GM11168 (cell line): ENCODE measurements at regions not wholly inside any gene's neighbourhood (a gene's known extent, or its start where the extent isn't known, plus 50 kb on each side); places are given as distances from the start of the nearest gene placed in this dataset.
"Not testable (repeated sequence)": the region's sequence is repeated elsewhere in the genome, so short reads cannot be mapped to it uniquely, and the experiment has no call there.

Source experiments
- in situ Hi-C: fragments of 300-500 bp; cut with MboI; formaldehyde crosslinking; loops from one replicate; pipeline ENCODE4 v1.12.0; 2022; ENCODE audit warnings: low sequenced_read_pairs; ENCODE audit not compliant: unreplicated experiment

- in situ Hi-C loops = no loop called here
Observed at GRCh38 chrY:19541475-19542306, 202.8 kb downstream of the KDM5D start.

- in situ Hi-C loops = not testable (repeated sequence)
Observed at GRCh38 chrY:19535697-19536096, 208.8 kb downstream of the KDM5D start.

GRCh38 chrY:19521976-19522375 is 222.6 kb downstream of the KDM5D start:
- in situ Hi-C loops = loop anchor here (5.0 kb wide), 1 partner anchor 80 kb away; no protein-coding TSS in a partner anchor

- in situ Hi-C loops = no loop called here
Observed at GRCh38 chrY:19503092-19503449, 241.5 kb downstream of the KDM5D start.

- in situ Hi-C loops = no loop called here
Observed at GRCh38 chrY:19502169-19503091, 242.1 kb downstream of the KDM5D start.

GRCh38 chrY:19498556-19498955 is 246.0 kb downstream of the KDM5D start:
- in situ Hi-C loops = loop anchor here (25.0 kb wide), 1 partner anchor 289 kb away; no protein-coding TSS in a partner anchor

- in situ Hi-C loops = loop anchor here (25.0 kb wide), 1 partner anchor 300 kb away; no protein-coding TSS in a partner anchor
Observed at GRCh38 chrY:19487494-19487893, 257.0 kb downstream of the KDM5D start.

GRCh38 chrY:19484997-19485396 is 259.5 kb downstream of the KDM5D start:
- in situ Hi-C loops = loop anchor here (25.0 kb wide), 1 partner anchor 302 kb away; no protein-coding TSS in a partner anchor

- in situ Hi-C loops = loop anchor here (25.0 kb wide), 1 partner anchor 308 kb away; no protein-coding TSS in a partner anchor
Observed at GRCh38 chrY:19479141-19479540, 265.4 kb downstream of the KDM5D start.

- in situ Hi-C loops = loop anchor here (25.0 kb wide), 1 partner anchor 309 kb away; no protein-coding TSS in a partner anchor
Observed at GRCh38 chrY:19477959-19478358, 266.6 kb downstream of the KDM5D start.

- in situ Hi-C loops = no loop called here
Observed at GRCh38 chrY:19465809-19466208, 278.7 kb downstream of the KDM5D start.

- in situ Hi-C loops = no loop called here
Observed at GRCh38 chrY:19456855-19457448, 287.6 kb downstream of the KDM5D start.

- in situ Hi-C loops = loop anchor here (10.0 kb wide), 1 partner anchor 372 kb away; no protein-coding TSS in a partner anchor
Observed at GRCh38 chrY:19433059-19433458, 311.5 kb downstream of the KDM5D start.

GRCh38 chrY:19427736-19428518 is 316.6 kb downstream of the KDM5D start:
- in situ Hi-C loops = no loop called here

- in situ Hi-C loops = not testable (repeated sequence)
Observed at GRCh38 chrY:19427191-19427590, 317.3 kb downstream of the KDM5D start.

- in situ Hi-C loops = no loop called here
Observed at GRCh38 chrY:19410980-19411766, 333.4 kb downstream of the KDM5D start.

- in situ Hi-C loops = no loop called here
Observed at GRCh38 chrY:19406246-19406645, 338.3 kb downstream of the KDM5D start.

GRCh38 chrY:19405598-19405997 is 338.9 kb downstream of the KDM5D start:
- in situ Hi-C loops = no loop called here

GRCh38 chrY:19392876-19393275 is 351.6 kb downstream of the KDM5D start:
- in situ Hi-C loops = no loop called here
